ENCODE measurements at regions not wholly inside any gene's neighbourhood (a gene's known extent, or its start where the extent isn't known, plus 50 kb on each side); places are given as distances from the start of the nearest gene placed in this dataset.

DNA sequence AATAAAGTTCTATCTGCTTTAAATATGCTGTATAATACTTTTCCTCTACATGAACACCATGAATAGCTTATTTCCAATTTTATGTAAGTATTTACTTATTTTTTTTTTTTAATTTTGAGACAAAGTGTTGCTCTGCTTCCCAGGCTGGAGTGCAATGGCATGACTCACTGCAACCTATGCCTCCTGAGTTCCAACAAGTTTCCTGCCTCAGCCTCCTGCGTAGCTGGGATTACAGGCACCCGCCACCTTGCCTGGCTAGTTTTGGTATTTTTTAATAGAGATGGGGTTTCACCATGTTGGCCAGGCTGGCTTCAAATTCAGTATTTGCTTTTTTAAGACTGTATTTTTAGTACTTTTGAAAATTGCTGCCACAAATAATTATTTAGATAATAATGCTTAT lies 1365.9 kb downstream of the GRIK2 start:
- no peak for ATAC-seq
- no peaks in the 10 kb centered on the region for H3K4me1 ChIP-seq (replicated peaks in 1 of 2; ENCODE audit: control insufficient read depth in 2 of 2, insufficient read depth in 2 of 2, low read length in 2 of 2)
- intact Hi-C loops (cut with micrococcal nuclease) = no loop called here
- in situ Hi-C loops (cut with MboI) = no loop called here
- H3K27ac ChIP-seq (ENCODE audit: extremely low read depth, low read depth, low read length) = no peak overlapping the region
- no peak overlapping the region for H3K4me3 ChIP-seq
- no peak for DNase-seq (ENCODE audit: extremely low read depth in 1 of 4, low spot score in 3 of 4)
- no peaks in the 10 kb centered on the region for H3K79me2 ChIP-seq (ENCODE audit: control insufficient read depth, insufficient read depth, low read length)
- ChIA-PET CTCF (ENCODE audit: low intra/inter-chr PET ratio) (no interaction called here), POLR2A (no interaction called here)
- no peaks in the 10 kb centered on the region for H3K36me3 ChIP-seq (ENCODE audit: control insufficient read depth, insufficient read depth, low read length)
- H3K9ac ChIP-seq (ENCODE audit: insufficient read depth in 1 of 2, low read depth in 2 of 2, low read length in 2 of 2) = no peak overlapping the region
- TF ChIP-seq, protein P1, sequence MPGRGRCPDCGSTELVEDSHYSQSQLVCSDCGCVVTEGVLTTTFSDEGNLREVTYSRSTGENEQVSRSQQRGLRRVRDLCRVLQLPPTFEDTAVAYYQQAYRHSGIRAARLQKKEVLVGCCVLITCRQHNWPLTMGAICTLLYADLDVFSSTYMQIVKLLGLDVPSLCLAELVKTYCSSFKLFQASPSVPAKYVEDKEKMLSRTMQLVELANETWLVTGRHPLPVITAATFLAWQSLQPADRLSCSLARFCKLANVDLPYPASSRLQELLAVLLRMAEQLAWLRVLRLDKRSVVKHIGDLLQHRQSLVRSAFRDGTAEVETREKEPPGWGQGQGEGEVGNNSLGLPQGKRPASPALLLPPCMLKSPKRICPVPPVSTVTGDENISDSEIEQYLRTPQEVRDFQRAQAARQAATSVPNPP (IDR thresholded peaks at IDR 0.05; ENCODE audit: borderline replicate concordance, insufficient read depth, insufficient read length) = no peak
- TF ChIP-seq, protein P2, sequence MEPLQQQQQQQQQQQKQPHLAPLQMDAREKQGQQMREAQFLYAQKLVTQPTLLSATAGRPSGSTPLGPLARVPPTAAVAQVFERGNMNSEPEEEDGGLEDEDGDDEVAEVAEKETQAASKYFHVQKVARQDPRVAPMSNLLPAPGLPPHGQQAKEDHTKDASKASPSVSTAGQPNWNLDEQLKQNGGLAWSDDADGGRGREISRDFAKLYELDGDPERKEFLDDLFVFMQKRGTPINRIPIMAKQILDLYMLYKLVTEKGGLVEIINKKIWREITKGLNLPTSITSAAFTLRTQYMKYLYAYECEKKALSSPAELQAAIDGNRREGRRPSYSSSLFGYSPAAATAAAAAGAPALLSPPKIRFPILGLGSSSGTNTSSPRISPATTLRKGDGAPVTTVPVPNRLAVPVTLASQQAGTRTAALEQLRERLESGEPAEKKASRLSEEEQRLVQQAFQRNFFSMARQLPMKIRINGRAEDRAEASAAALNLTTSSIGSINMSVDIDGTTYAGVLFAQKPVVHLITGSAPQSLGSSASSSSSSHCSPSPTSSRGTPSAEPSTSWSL (CRISPR knock-in tag; IDR thresholded peaks at IDR 0.05; ENCODE audit: borderline replicate concordance) = no peak
- no peak for TF ChIP-seq RNF2 (IDR thresholded peaks at IDR 0.05)
- no peak for TF ChIP-seq ARNT (IDR thresholded peaks at IDR 0.05)
- TF ChIP-seq ZNF586 (CRISPR knock-in tag; conservative IDR thresholded peaks at IDR 0.05) = no peak
- TF ChIP-seq, protein P3, sequence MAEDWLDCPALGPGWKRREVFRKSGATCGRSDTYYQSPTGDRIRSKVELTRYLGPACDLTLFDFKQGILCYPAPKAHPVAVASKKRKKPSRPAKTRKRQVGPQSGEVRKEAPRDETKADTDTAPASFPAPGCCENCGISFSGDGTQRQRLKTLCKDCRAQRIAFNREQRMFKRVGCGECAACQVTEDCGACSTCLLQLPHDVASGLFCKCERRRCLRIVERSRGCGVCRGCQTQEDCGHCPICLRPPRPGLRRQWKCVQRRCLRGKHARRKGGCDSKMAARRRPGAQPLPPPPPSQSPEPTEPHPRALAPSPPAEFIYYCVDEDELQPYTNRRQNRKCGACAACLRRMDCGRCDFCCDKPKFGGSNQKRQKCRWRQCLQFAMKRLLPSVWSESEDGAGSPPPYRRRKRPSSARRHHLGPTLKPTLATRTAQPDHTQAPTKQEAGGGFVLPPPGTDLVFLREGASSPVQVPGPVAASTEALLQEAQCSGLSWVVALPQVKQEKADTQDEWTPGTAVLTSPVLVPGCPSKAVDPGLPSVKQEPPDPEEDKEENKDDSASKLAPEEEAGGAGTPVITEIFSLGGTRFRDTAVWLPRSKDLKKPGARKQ (CRISPR knock-in tag; IDR thresholded peaks at IDR 0.05) = no peak
- no peak for TF ChIP-seq PTBP1 (IDR thresholded peaks at IDR 0.05; ENCODE audit: low read depth, low read length)
- no peak for TF ChIP-seq MED1 (CRISPR knock-in tag; IDR thresholded peaks at IDR 0.05; ENCODE audit: borderline replicate concordance)
- TF ChIP-seq RAD51 (IDR thresholded peaks at IDR 0.05; ENCODE audit: borderline replicate concordance, low read depth) = no peak
- no peak for TF ChIP-seq ZNF274 (IDR thresholded peaks at IDR 0.05; ENCODE audit: borderline replicate concordance, low read depth, low read length)
- no peak for TF ChIP-seq ZC3H11A (IDR thresholded peaks at IDR 0.05; ENCODE audit: low read depth, low read length)
- TF ChIP-seq PHTF2 (CRISPR knock-in tag; IDR thresholded peaks at IDR 0.05) = no peak
- TF ChIP-seq, protein P4, sequence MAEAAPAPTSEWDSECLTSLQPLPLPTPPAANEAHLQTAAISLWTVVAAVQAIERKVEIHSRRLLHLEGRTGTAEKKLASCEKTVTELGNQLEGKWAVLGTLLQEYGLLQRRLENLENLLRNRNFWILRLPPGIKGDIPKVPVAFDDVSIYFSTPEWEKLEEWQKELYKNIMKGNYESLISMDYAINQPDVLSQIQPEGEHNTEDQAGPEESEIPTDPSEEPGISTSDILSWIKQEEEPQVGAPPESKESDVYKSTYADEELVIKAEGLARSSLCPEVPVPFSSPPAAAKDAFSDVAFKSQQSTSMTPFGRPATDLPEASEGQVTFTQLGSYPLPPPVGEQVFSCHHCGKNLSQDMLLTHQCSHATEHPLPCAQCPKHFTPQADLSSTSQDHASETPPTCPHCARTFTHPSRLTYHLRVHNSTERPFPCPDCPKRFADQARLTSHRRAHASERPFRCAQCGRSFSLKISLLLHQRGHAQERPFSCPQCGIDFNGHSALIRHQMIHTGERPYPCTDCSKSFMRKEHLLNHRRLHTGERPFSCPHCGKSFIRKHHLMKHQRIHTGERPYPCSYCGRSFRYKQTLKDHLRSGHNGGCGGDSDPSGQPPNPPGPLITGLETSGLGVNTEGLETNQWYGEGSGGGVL (CRISPR knock-in tag; IDR thresholded peaks at IDR 0.05) = no peak
- TF ChIP-seq KAT8 (IDR thresholded peaks at IDR 0.05; ENCODE audit: low read depth) = no peak
- TF ChIP-seq RUNX1 (IDR thresholded peaks at IDR 0.05; ENCODE audit: low read depth) = no peak
- H3K9me1 ChIP-seq (ENCODE audit: control insufficient read depth, insufficient read depth, low read length) = no peaks in the 10 kb centered on the region
- 5% methylated on average over 2 of the region's 2 CpGs for WGBS (ENCODE audit: insufficient coverage, low coverage, missing lambda C conversion rate)
- H4K20me1 ChIP-seq (replicated peaks; ENCODE audit: control insufficient read depth, insufficient read depth, low read length) = no peaks in the 10 kb centered on the region
- H2AFZ ChIP-seq (ENCODE audit: low read depth, low read length) = no peak overlapping the region
- H3K4me2 ChIP-seq (ENCODE audit: insufficient read depth, low read length) = no peak overlapping the region
- H3K9me3 ChIP-seq (replicated peaks; ENCODE audit: control insufficient read depth, insufficient read depth, low read depth, low read length) = no peaks in the 10 kb centered on the region; the same call in 1 of the 2 replicates
- no TSS peak for BruUV-seq (replicated peaks)
- no peaks in the 10 kb centered on the region for H3K27me3 ChIP-seq (ENCODE audit: control insufficient read depth in 2 of 2, insufficient read depth in 2 of 2, low read length in 2 of 2)
- FAIRE-seq = no peak
